HCT116 (cell line): ENCODE measurements at regions not wholly inside any gene's neighbourhood (a gene's known extent, or its start where the extent isn't known, plus 50 kb on each side); places are given as distances from the start of the nearest gene placed in this dataset.

Source experiments
- ATAC-seq: fragments of 200-7000 bp; cut with Tn5 transposase; 2 replicates; pipeline ENCODE4 v1.9.1; 2020; ENCODE audit warnings: mild to moderate bottlenecking, moderate library complexity
- BruUV-seq: library from RNA; stranded (reverse); fragments of 400-500 nt; replicated peaks from 2 replicates; lab custom pipeline; 2021; lab: Mats Ljungman, UMichigan
- CTCF ChIA-PET: fragments of 300-600 bp; sonication (Branson Sonifier 250); formaldehyde crosslinking; loops from one replicate; lab custom pipeline; 2021; ENCODE audit warnings: antibody characterized with exemption; lab: Charles Lee
- POLR2A ChIA-PET: fragments of 300-600, 350-600 bp; sonication (Branson Sonifier 250); formaldehyde crosslinking; loops from one replicate; lab custom pipeline; 2021; ENCODE audit warnings: antibody characterized with exemption; lab: Charles Lee
- RAD21 ChIA-PET, 2 experiments: fragments of 300-600 bp; sonication (Branson Sonifier 250); formaldehyde crosslinking; loops; one replicate each; lab custom pipeline; 2023; ENCODE audit warnings: low total read pairs in 2 of 2; ENCODE audit not compliant: uncharacterized antibody in 2 of 2, unreplicated experiment in 2 of 2, low non-redundant PET in 1 of 2; lab: Charles Lee
- DNase-seq: peaks from one replicate; pipeline ENCODE4 v3.0.0-alpha.2; 2010; ENCODE audit warnings: low read depth, low spot score
- H2AFZ ChIP-seq: fragments of 200-600 bp; shearing (Covaris generic), sonication (generic); 2 replicates; pipeline ENCODE4 v1.6.1; 2017; ENCODE audit warnings: low read depth, mixed run types, mixed read lengths, antibody characterized with exemption, low read length; ENCODE audit not compliant: poor library complexity, severe bottlenecking
- H3K27ac ChIP-seq: 2 replicates; pipeline ENCODE4 v1.5.1; 2012; ENCODE audit warnings: low read depth, low read length
- H3K27me3 ChIP-seq: fragments of 200-600 bp; sonication (generic); 2 replicates; pipeline ENCODE4 v1.6.1; 2016; ENCODE audit warnings: mixed run types, low read length, mixed read lengths; ENCODE audit not compliant: insufficient read depth
- H3K36me3 ChIP-seq, 2 experiments: fragments of 200-500 bp in 1 of 2; fragments of 200-600 bp in 1 of 2; sonication (Bioruptor generic) in 1 of 2; sonication (generic) in 1 of 2; 2 replicates each; pipeline versions ENCODE4 v1.5.1 to v1.6.1; 2014 to 2016; ENCODE audit warnings: low read length in 2 of 2, inconsistent platforms in 1 of 2, mixed read lengths in 1 of 2, mixed run types in 1 of 2; ENCODE audit not compliant: insufficient read depth in 2 of 2, control insufficient read depth in 1 of 2
- H3K4me1 ChIP-seq, 2 experiments: fragments of 200-600 bp in 1 of 2; sonication (generic) in 1 of 2; 2 replicates each; pipeline versions ENCODE4 v1.5.1 to v1.6.1; 2012 to 2017; ENCODE audit warnings: low read length in 2 of 2, inconsistent platforms in 1 of 2, mild to moderate bottlenecking in 1 of 2, mixed read lengths in 1 of 2, mixed run types in 1 of 2, moderate library complexity in 1 of 2; ENCODE audit not compliant: insufficient read depth in 2 of 2, control insufficient read depth in 1 of 2
- H3K4me2 ChIP-seq: fragments of 200-600 bp; sonication (generic); 2 replicates; pipeline ENCODE4 v1.6.1; 2017; ENCODE audit warnings: mixed run types, low read length, mixed read lengths
- H3K4me3 ChIP-seq, 2 experiments: fragments of 200-600 bp in 1 of 2; sonication (generic) in 1 of 2; replicated peaks in 1 of 2; 2 replicates each; pipeline ENCODE4 v1.5.1; 2011 to 2016; ENCODE audit warnings: low read length in 2 of 2, control low read depth in 1 of 2, low read depth in 1 of 2, mild to moderate bottlenecking in 1 of 2, mixed read lengths in 1 of 2, mixed run types in 1 of 2
- H3K79me2 ChIP-seq: fragments of 200-600 bp; sonication (generic); 2 replicates; pipeline ENCODE4 v1.6.1; 2017; ENCODE audit warnings: mild to moderate bottlenecking, mixed run types, low read length, moderate library complexity, mixed read lengths; ENCODE audit not compliant: insufficient read depth
- H3K9ac ChIP-seq: fragments of 200-600 bp; sonication (generic); 2 replicates; pipeline ENCODE4 v1.6.1; 2016; ENCODE audit warnings: low read length, mixed read lengths
- H3K9me2 ChIP-seq: fragments of 200-600 bp; sonication (generic), shearing (Covaris generic); 2 replicates; pipeline ENCODE4 v1.6.1; 2017; ENCODE audit warnings: mixed run types, mild to moderate bottlenecking, moderate library complexity; ENCODE audit not compliant: insufficient read depth
- H3K9me3 ChIP-seq, 2 experiments: fragments of 200-500 bp in 1 of 2; fragments of 200-600 bp in 1 of 2; sonication (Bioruptor generic) in 1 of 2; sonication (generic) in 1 of 2; 2 replicates each; pipeline ENCODE4 v1.6.1; 2014 to 2017; ENCODE audit warnings: low read length in 2 of 2, mixed read lengths in 2 of 2, inconsistent platforms in 1 of 2, low read depth in 1 of 2, mild to moderate bottlenecking in 1 of 2, mixed run types in 1 of 2, moderate library complexity in 1 of 2; ENCODE audit not compliant: control insufficient read depth in 1 of 2, insufficient read depth in 1 of 2
- H4K20me1 ChIP-seq: fragments of 200-600 bp; sonication (generic), shearing (Covaris generic); 2 replicates; pipeline ENCODE4 v1.6.1; 2017; ENCODE audit warnings: mixed run types, mild to moderate bottlenecking, moderate library complexity; ENCODE audit not compliant: insufficient read depth
- EGR1 ChIP-seq: IDR thresholded peaks from 2 replicates; pipeline ENCODE4 v1.6.1; 2012; ENCODE audit warnings: low read depth
- ELF1 ChIP-seq: IDR thresholded peaks from 2 replicates; pipeline ENCODE4 v1.6.1; 2012; ENCODE audit warnings: low read depth, borderline replicate concordance
- EZH2phosphoT487 ChIP-seq: fragments of 200-600 bp; IDR thresholded peaks from 2 replicates; pipeline ENCODE4 v1.6.1; 2018; ENCODE audit warnings: antibody characterized with exemption, borderline replicate concordance
- FOSL1 ChIP-seq: IDR thresholded peaks from 2 replicates; pipeline ENCODE4 v1.6.1; 2012; ENCODE audit warnings: low read depth
- JUND ChIP-seq: IDR thresholded peaks from 2 replicates; pipeline ENCODE4 v1.6.1; 2012
- POLR2A ChIP-seq: IDR thresholded peaks from 2 replicates; pipeline ENCODE4 v1.7.0; 2011; ENCODE audit warnings: borderline replicate concordance; ENCODE audit not compliant: insufficient read depth, insufficient read length; ENCODE audit errors: extremely low read depth
- POLR2AphosphoS5 ChIP-seq: IDR thresholded peaks from 2 replicates; pipeline ENCODE4 v1.6.1; 2011; ENCODE audit warnings: mild to moderate bottlenecking, low read depth, low read length, moderate library complexity
- RAD21 ChIP-seq: IDR thresholded peaks from 2 replicates; pipeline ENCODE4 v1.6.1; 2012; ENCODE audit warnings: low read depth, mild to moderate bottlenecking
- SP1 ChIP-seq: IDR thresholded peaks from 2 replicates; pipeline ENCODE4 v1.6.1; 2012; ENCODE audit warnings: low read depth
- YY1 ChIP-seq: IDR thresholded peaks from 2 replicates; pipeline ENCODE4 v1.6.1; 2011; ENCODE audit warnings: low read length, low read depth, moderate library complexity, mild to moderate bottlenecking; ENCODE audit not compliant: insufficient replicate concordance; ENCODE audit errors: extremely low read depth
- intact Hi-C: fragments of 100-400 bp; cut with micrococcal nuclease; formaldehyde crosslinking; loops from 2 replicates; pipeline ENCODE4 v1.10.0; 2022
- TF ChIP-seq, protein P1 (sequence below): IDR thresholded peaks from 2 replicates; pipeline ENCODE4 v1.6.1; 2012
- TF ChIP-seq, protein P2 (sequence below): IDR thresholded peaks from 2 replicates; pipeline ENCODE4 v1.6.1; 2012; ENCODE audit warnings: low read depth
- TF ChIP-seq, protein P3 (sequence below): IDR thresholded peaks from 2 replicates; pipeline ENCODE4 v1.6.1; 2012

DNA sequence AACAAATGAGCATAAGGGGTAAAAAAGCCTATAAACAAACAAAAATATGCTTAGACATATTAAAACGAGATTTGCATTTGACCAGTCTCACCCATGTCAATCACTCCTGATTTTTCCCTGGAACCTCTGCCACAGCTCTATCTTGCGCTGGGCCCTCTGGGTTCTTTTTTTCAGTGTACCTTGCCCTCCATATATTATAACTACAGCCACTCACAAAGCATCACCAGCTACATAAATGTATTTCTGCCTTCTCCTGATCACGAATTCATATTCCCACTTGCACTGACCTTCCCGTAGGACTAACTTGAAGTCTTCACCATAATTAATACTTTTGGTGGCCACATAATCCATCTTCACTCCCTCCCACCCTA, 395.6 kb upstream of the ROBO2 start:
- TF ChIP-seq, protein P1, sequence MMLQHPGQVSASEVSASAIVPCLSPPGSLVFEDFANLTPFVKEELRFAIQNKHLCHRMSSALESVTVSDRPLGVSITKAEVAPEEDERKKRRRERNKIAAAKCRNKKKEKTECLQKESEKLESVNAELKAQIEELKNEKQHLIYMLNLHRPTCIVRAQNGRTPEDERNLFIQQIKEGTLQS: no peak
- TF ChIP-seq EZH2phosphoT487 (no peak), ELF1 (no peak), FOSL1 (no peak), EGR1 (no peak), YY1 (no peak), JUND (no peak), RAD21 (no peak), SP1 (no peak), POLR2A (no peak), POLR2AphosphoS5 (no peak)
- TF ChIP-seq, protein P2, sequence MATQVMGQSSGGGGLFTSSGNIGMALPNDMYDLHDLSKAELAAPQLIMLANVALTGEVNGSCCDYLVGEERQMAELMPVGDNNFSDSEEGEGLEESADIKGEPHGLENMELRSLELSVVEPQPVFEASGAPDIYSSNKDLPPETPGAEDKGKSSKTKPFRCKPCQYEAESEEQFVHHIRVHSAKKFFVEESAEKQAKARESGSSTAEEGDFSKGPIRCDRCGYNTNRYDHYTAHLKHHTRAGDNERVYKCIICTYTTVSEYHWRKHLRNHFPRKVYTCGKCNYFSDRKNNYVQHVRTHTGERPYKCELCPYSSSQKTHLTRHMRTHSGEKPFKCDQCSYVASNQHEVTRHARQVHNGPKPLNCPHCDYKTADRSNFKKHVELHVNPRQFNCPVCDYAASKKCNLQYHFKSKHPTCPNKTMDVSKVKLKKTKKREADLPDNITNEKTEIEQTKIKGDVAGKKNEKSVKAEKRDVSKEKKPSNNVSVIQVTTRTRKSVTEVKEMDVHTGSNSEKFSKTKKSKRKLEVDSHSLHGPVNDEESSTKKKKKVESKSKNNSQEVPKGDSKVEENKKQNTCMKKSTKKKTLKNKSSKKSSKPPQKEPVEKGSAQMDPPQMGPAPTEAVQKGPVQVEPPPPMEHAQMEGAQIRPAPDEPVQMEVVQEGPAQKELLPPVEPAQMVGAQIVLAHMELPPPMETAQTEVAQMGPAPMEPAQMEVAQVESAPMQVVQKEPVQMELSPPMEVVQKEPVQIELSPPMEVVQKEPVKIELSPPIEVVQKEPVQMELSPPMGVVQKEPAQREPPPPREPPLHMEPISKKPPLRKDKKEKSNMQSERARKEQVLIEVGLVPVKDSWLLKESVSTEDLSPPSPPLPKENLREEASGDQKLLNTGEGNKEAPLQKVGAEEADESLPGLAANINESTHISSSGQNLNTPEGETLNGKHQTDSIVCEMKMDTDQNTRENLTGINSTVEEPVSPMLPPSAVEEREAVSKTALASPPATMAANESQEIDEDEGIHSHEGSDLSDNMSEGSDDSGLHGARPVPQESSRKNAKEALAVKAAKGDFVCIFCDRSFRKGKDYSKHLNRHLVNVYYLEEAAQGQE: no peak
- TF ChIP-seq, protein P3, sequence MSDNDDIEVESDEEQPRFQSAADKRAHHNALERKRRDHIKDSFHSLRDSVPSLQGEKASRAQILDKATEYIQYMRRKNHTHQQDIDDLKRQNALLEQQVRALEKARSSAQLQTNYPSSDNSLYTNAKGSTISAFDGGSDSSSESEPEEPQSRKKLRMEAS: no peak
- Histone ChIP-seq H2AFZ (no peak overlapping the region), H3K9me2 (no peaks in the 10 kb centered on the region), H3K4me3 (no peak overlapping the region), H4K20me1 (no peaks in the 10 kb centered on the region), H3K4me2 (no peak overlapping the region), H3K9ac (no peak overlapping the region), H3K36me3 (no peaks in the 10 kb centered on the region), H3K4me1 (no peaks in the 10 kb centered on the region), H3K79me2 (no peaks in the 10 kb centered on the region), H3K27me3 (no peaks in the 10 kb centered on the region), H3K9me3 (peaks cover 10 to 14% of the 10 kb centered on the region in 2 experiments; a peak in 2 of 4 replicates), H3K27ac (no peak overlapping the region)
- intact Hi-C loops: no loop called here
- ChIA-PET RAD21 (no interaction called here), POLR2A (no interaction called here), CTCF (no interaction called here)
- ATAC-seq: no peak
- no peak for DNase-seq
- no TSS peak for BruUV-seq
